Mesenchymal stem cell (in vitro differentiated cells and primary cell): ENCODE measurements at regions not wholly inside any gene's neighbourhood (a gene's known extent, or its start where the extent isn't known, plus 50 kb on each side); places are given as distances from the start of the nearest gene placed in this dataset.

Experiments used
- DNase-seq: peaks from one replicate; pipeline ENCODE4 v3.0.0-alpha.2; 2013
- H2AFZ ChIP-seq: one replicate; pipeline ENCODE4 v1.6.1; 2013; ENCODE audit warnings: low read depth, mild to moderate bottlenecking, control low read depth, inconsistent platforms, low read length, moderate library complexity
- H2AK5ac ChIP-seq: 2 replicates; pipeline ENCODE4 v1.6.1; 2013; ENCODE audit warnings: low read length, moderate library complexity, mild to moderate bottlenecking, inconsistent platforms; ENCODE audit not compliant: severe bottlenecking
- H2BK120ac ChIP-seq: one replicate; pipeline ENCODE4 v1.6.1; 2013; ENCODE audit warnings: low read depth, mild to moderate bottlenecking, inconsistent platforms, low read length, moderate library complexity
- H2BK12ac ChIP-seq, 2 experiments: one replicate each; pipeline ENCODE4 v1.6.1; 2013; ENCODE audit warnings: inconsistent platforms in 2 of 2, low read length in 2 of 2, mild to moderate bottlenecking in 2 of 2, moderate library complexity in 2 of 2, control low read depth in 1 of 2
- H2BK15ac ChIP-seq: one replicate; pipeline ENCODE4 v1.6.1; 2013; ENCODE audit warnings: mild to moderate bottlenecking, low read depth, inconsistent platforms; ENCODE audit not compliant: poor library complexity, severe bottlenecking
- H2BK5ac ChIP-seq: 2 replicates; pipeline ENCODE4 v1.6.1; 2013; ENCODE audit warnings: low read depth, mild to moderate bottlenecking, low read length, control low read depth, inconsistent platforms; ENCODE audit not compliant: poor library complexity, severe bottlenecking
- H3K14ac ChIP-seq, 2 experiments: one replicate each; pipeline ENCODE4 v1.6.1; 2013; ENCODE audit warnings: inconsistent platforms in 2 of 2, low read length in 2 of 2, control low read depth in 1 of 2, mild to moderate bottlenecking in 1 of 2, moderate library complexity in 1 of 2
- H3K18ac ChIP-seq, 2 experiments: one replicate each; pipeline ENCODE4 v1.6.1; 2013; ENCODE audit warnings: inconsistent platforms in 2 of 2, low read length in 2 of 2, control low read depth in 1 of 2, low read depth in 1 of 2, mild to moderate bottlenecking in 1 of 2
- H3K23ac ChIP-seq, 2 experiments: one replicate each; pipeline ENCODE4 v1.6.1; 2013; ENCODE audit warnings: inconsistent platforms in 2 of 2, low read length in 2 of 2, mild to moderate bottlenecking in 2 of 2, moderate library complexity in 2 of 2, control low read depth in 1 of 2
- H3K27ac ChIP-seq: 2 replicates; pipeline ENCODE4 v1.5.1; 2013; ENCODE audit warnings: mild to moderate bottlenecking, moderate library complexity, low read length, control low read depth, inconsistent platforms; ENCODE audit not compliant: poor library complexity, severe bottlenecking
- H3K27me3 ChIP-seq, 2 experiments: 2 replicates each; pipeline versions ENCODE4 v1.6.1 to v1.7.0; 2013; ENCODE audit warnings: low read length in 2 of 2, mild to moderate bottlenecking in 2 of 2, moderate library complexity in 2 of 2, control low read depth in 1 of 2, inconsistent platforms in 1 of 2; ENCODE audit not compliant: control insufficient read depth in 1 of 2, insufficient read depth in 1 of 2
- H3K36me3 ChIP-seq, 2 experiments: 2 replicates each; pipeline versions ENCODE4 v1.6.1 to v1.7.0; 2013; ENCODE audit warnings: low read length in 2 of 2, control low read depth in 1 of 2, inconsistent platforms in 1 of 2, low read depth in 1 of 2, mild to moderate bottlenecking in 1 of 2; ENCODE audit not compliant: insufficient read depth in 2 of 2, control insufficient read depth in 1 of 2
- H3K4ac ChIP-seq, 2 experiments: one replicate each; pipeline ENCODE4 v1.6.1; 2013; ENCODE audit warnings: inconsistent platforms in 2 of 2, low read length in 2 of 2, mild to moderate bottlenecking in 2 of 2, moderate library complexity in 2 of 2, control low read depth in 1 of 2, low read depth in 1 of 2
- H3K4me1 ChIP-seq: 2 replicates; pipeline ENCODE4 v1.6.1; 2013; ENCODE audit warnings: low read depth, low read length, control low read depth; ENCODE audit not compliant: control insufficient read depth, insufficient read depth
- H3K4me2 ChIP-seq: 2 replicates; pipeline ENCODE4 v1.6.1; 2013; ENCODE audit warnings: low read length, mild to moderate bottlenecking, inconsistent platforms; ENCODE audit not compliant: poor library complexity, severe bottlenecking
- H3K4me3 ChIP-seq, 2 experiments: 2 replicates each; pipeline versions ENCODE4 v1.5.1 to v1.7.0; 2013; ENCODE audit warnings: low read length in 2 of 2, mild to moderate bottlenecking in 2 of 2, control low read depth in 1 of 2, low read depth in 1 of 2; ENCODE audit not compliant: insufficient read depth in 1 of 2
- H3K79me1 ChIP-seq: replicated peaks from 2 replicates; pipeline ENCODE4 v1.6.1; 2013; ENCODE audit warnings: mild to moderate bottlenecking, control low read depth, low read length, inconsistent platforms; ENCODE audit not compliant: poor library complexity, severe bottlenecking
- H3K9ac ChIP-seq: 2 replicates; pipeline ENCODE4 v1.7.0; 2013; ENCODE audit warnings: mild to moderate bottlenecking, low read length, moderate library complexity
- H3K9me3 ChIP-seq: 2 replicates; pipeline ENCODE4 v1.7.0; 2013; ENCODE audit warnings: mild to moderate bottlenecking, low read length; ENCODE audit not compliant: control insufficient read depth
- H4K8ac ChIP-seq: one replicate; pipeline ENCODE4 v1.6.1; 2013; ENCODE audit warnings: inconsistent platforms, mild to moderate bottlenecking, low read length, moderate library complexity
- H4K91ac ChIP-seq: one replicate; pipeline ENCODE4 v1.6.1; 2013; ENCODE audit warnings: mild to moderate bottlenecking, low read length, inconsistent platforms
- WGBS: methylation state at CpG from one replicate; pipeline ENCODE4 v1.1.7; 2013; ENCODE audit warnings: mixed read lengths; 5-methylcytosine and 5-hydroxymethylcytosine counted together

- 53% methylated on average over 6 of the region's 6 CpGs for WGBS
- no peaks in the 10 kb centered on the region for H3K79me1 ChIP-seq
Observed at GRCh38 chr6:151729829-151730495, 77.5 kb upstream of the ESR1 start.

GRCh38 chr6:151730496-151730870 is 77.0 kb upstream of the ESR1 start:
- H3K18ac ChIP-seq: no peak overlapping the region
- no peak overlapping the region for H3K23ac ChIP-seq
- H3K4me1 ChIP-seq: no peaks in the 10 kb centered on the region
- H3K14ac ChIP-seq: no peak overlapping the region
- DNase-seq: no peak
- H3K36me3 ChIP-seq: no peaks in the 10 kb centered on the region
- H3K27ac ChIP-seq: no peak overlapping the region
- 58% methylated on average over 2 of the region's 2 CpGs for WGBS
- no peak overlapping the region for H3K9ac ChIP-seq
- no peak overlapping the region for H4K8ac ChIP-seq
- no peak overlapping the region for H2BK120ac ChIP-seq
- H2AK5ac ChIP-seq: no peak overlapping the region
- H3K4ac ChIP-seq: no peak overlapping the region
- no peaks in the 10 kb centered on the region for H3K79me1 ChIP-seq
- no peak overlapping the region for H2BK15ac ChIP-seq
- H3K4me3 ChIP-seq: no peak overlapping the region
- H2BK12ac ChIP-seq: no peak overlapping the region
- no peak overlapping the region for H2BK5ac ChIP-seq
- H2AFZ ChIP-seq: no peak overlapping the region
- no peaks in the 10 kb centered on the region for H3K27me3 ChIP-seq
- peaks cover 5% of the 10 kb centered on the region for H3K9me3 ChIP-seq
- H4K91ac ChIP-seq: no peak overlapping the region
- H3K4me2 ChIP-seq: no peak overlapping the region

More at GRCh38 chr6:151729829-151730495, 77.5 kb upstream of the ESR1 start:
- H3K27ac ChIP-seq: no peak overlapping the region
- H3K14ac ChIP-seq: no peak overlapping the region
- H2BK120ac ChIP-seq: no peak overlapping the region
- no peak overlapping the region for H3K9ac ChIP-seq
- H3K36me3 ChIP-seq: no peaks in the 10 kb centered on the region
- no peak overlapping the region for H4K91ac ChIP-seq
- H2BK5ac ChIP-seq: no peak overlapping the region
- H3K18ac ChIP-seq: no peak overlapping the region
- no peaks in the 10 kb centered on the region for H3K27me3 ChIP-seq
- H2AFZ ChIP-seq: no peak overlapping the region
- H3K4me3 ChIP-seq: no peak overlapping the region
- no peak overlapping the region for H2AK5ac ChIP-seq
- no peak overlapping the region for H4K8ac ChIP-seq
- no peak overlapping the region for H3K4ac ChIP-seq
- H3K23ac ChIP-seq: no peak overlapping the region
- H3K9me3 ChIP-seq: peaks cover 5% of the 10 kb centered on the region
- H3K4me2 ChIP-seq: no peak overlapping the region
- H2BK15ac ChIP-seq: no peak overlapping the region
- H2BK12ac ChIP-seq: no peak overlapping the region
- no peak for DNase-seq
- no peaks in the 10 kb centered on the region for H3K4me1 ChIP-seq

- no peak overlapping the region for H3K23ac ChIP-seq
- WGBS: 77% methylated on average over 3 of the region's 3 CpGs
- no peak overlapping the region for H4K8ac ChIP-seq
- H3K27ac ChIP-seq: no peak overlapping the region
- no peak overlapping the region for H3K14ac ChIP-seq
- H3K27me3 ChIP-seq: no peaks in the 10 kb centered on the region
- H3K9me3 ChIP-seq: peaks cover 5% of the 10 kb centered on the region
- H2BK12ac ChIP-seq: no peak overlapping the region
- no peak overlapping the region for H2AFZ ChIP-seq
- no peak overlapping the region for H3K4me3 ChIP-seq
- H3K36me3 ChIP-seq: no peaks in the 10 kb centered on the region
- no peaks in the 10 kb centered on the region for H3K4me1 ChIP-seq
- no peak overlapping the region for H4K91ac ChIP-seq
- H2BK5ac ChIP-seq: no peak overlapping the region
- H3K4ac ChIP-seq: no peak overlapping the region
- H2AK5ac ChIP-seq: no peak overlapping the region
- no peak overlapping the region for H3K9ac ChIP-seq
- H2BK120ac ChIP-seq: no peak overlapping the region
- no peak overlapping the region for H2BK15ac ChIP-seq
- H3K4me2 ChIP-seq: no peak overlapping the region
- DNase-seq: no peak
- H3K18ac ChIP-seq: no peak overlapping the region
- H3K79me1 ChIP-seq: no peaks in the 10 kb centered on the region
Observed at GRCh38 chr6:151731313-151731712, 76.2 kb upstream of the ESR1 start.

DNA sequence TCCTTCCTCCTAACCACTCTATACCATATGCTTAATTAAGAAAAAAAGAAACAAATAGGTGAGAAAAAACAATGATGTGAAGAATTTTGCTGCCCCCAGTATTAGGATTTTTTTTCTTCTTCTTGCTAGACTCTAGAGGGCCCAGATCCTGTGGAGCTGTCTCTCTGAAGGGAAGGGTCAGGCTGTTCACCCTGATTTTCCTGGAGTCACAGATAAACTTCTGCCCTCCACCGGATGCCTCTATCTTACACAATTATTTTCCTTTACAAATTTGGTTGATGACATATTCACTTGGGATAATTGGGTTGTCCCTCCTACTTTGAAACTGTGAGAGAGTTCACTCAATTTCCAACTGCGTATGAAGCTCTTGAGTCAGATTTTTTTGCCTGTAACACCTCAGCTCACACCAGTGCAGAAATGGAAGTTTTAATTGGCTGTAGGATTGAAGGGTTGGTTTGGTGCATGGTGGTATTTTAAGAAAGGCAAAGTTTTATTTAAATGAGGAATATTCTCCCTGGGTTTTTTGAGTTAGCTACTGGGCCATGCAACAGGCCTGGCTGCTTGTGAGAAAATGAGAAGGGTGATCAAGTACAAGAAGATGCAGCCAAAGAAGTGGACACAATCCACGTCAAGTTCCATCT is 73.7 kb upstream of the ESR1 start:
- no peak overlapping the region for H2BK12ac ChIP-seq
- H2BK120ac ChIP-seq: no peak overlapping the region
- no peak for DNase-seq
- H4K8ac ChIP-seq: no peak overlapping the region
- H3K4ac ChIP-seq: no peak overlapping the region
- H3K18ac ChIP-seq: no peak overlapping the region
- H3K23ac ChIP-seq: no peak overlapping the region
- peaks cover 5% of the 10 kb centered on the region for H3K9me3 ChIP-seq
- no peak overlapping the region for H2BK15ac ChIP-seq
- no peak overlapping the region for H4K91ac ChIP-seq
- H3K4me2 ChIP-seq: no peak overlapping the region
- H2BK5ac ChIP-seq: no peak overlapping the region
- H2AK5ac ChIP-seq: no peak overlapping the region
- no peaks in the 10 kb centered on the region for H3K36me3 ChIP-seq
- 84% methylated on average over 2 of the region's 3 CpGs for WGBS
- H3K4me3 ChIP-seq: no peak overlapping the region
- H3K4me1 ChIP-seq: no peaks in the 10 kb centered on the region
- no peak overlapping the region for H2AFZ ChIP-seq
- H3K27ac ChIP-seq: no peak overlapping the region
- no peak overlapping the region for H3K14ac ChIP-seq
- no peaks in the 10 kb centered on the region for H3K79me1 ChIP-seq
- no peak overlapping the region for H3K9ac ChIP-seq
- H3K27me3 ChIP-seq: no peaks in the 10 kb centered on the region
